ENCODE measurements at regions not wholly inside any gene's neighbourhood (a gene's known extent, or its start where the extent isn't known, plus 50 kb on each side); places are given as distances from the start of the nearest gene placed in this dataset.

GRCh38 chr6:22852101-22852500 lies 282.7 kb downstream of the HDGFL1 start:
- Histone ChIP-seq H3K14ac (replicated peaks; ENCODE audit: low read depth, low read length) (no peak overlapping the region), H2AK9ac (replicated peaks; ENCODE audit: low read depth, low read length, poor library complexity) (no peak overlapping the region), H3K27me3 (ENCODE audit: control insufficient read depth, insufficient read depth, low read length) (no peaks in the 10 kb centered on the region), H3K9me1 (ENCODE audit: insufficient read depth, low read length) (no peaks in the 10 kb centered on the region), H3K4ac (ENCODE audit: low read depth, low read length) (no peak overlapping the region), H2AFZ (replicated peaks; ENCODE audit: low read length, poor library complexity) (no peak overlapping the region), H3K4me3 (ENCODE audit: insufficient read depth, low read depth, low read length) (no peak overlapping the region), H3K27ac (ENCODE audit: insufficient read depth, low read length) (no peak overlapping the region), H4K20me1 (ENCODE audit: insufficient read depth, low read length) (no peaks in the 10 kb centered on the region), H4K8ac (ENCODE audit: low read depth in 2 of 2, low read length in 2 of 2) (no peak overlapping the region), H3K79me1 (ENCODE audit: low read depth in 1 of 2, low read length in 2 of 2) (no peaks in the 10 kb centered on the region), H4K91ac (ENCODE audit: insufficient read depth, low read depth, low read length) (no peak overlapping the region), H3K9ac (ENCODE audit: low read depth, low read length) (no peak overlapping the region), H3K56ac (ENCODE audit: extremely low read depth, insufficient read depth, low read length) (no peak overlapping the region), H3K4me2 (ENCODE audit: low read depth, low read length) (no peak overlapping the region), H3K18ac (ENCODE audit: low read depth, low read length) (no peak overlapping the region), H3K9me3 (ENCODE audit: control insufficient read depth, insufficient read depth, low read length) (no peaks in the 10 kb centered on the region), H4K5ac (ENCODE audit: low read depth, low read length) (no peak overlapping the region), H3K4me1 (ENCODE audit: control insufficient read depth, insufficient read depth, low read length) (no peaks in the 10 kb centered on the region), H2BK5ac (ENCODE audit: low read depth, low read length, poor library complexity, severe bottlenecking) (no peak overlapping the region), H2BK15ac (ENCODE audit: low read depth, low read length) (no peak overlapping the region), H2BK120ac (ENCODE audit: low read depth, low read length) (no peak overlapping the region), H3K36me3 (ENCODE audit: control insufficient read depth, insufficient read depth, low read length) (no peaks in the 10 kb centered on the region), H3K23ac (ENCODE audit: low read depth, low read length) (no peak overlapping the region), H2BK20ac (ENCODE audit: low read depth, low read length) (no peak overlapping the region), H2AK5ac (ENCODE audit: low read depth, low read length) (no peak overlapping the region)
- no CpG with 5 or more reads among the region's 4 CpGs for WGBS, 2 experiments (ENCODE audit: extremely low coverage in 2 of 2, insufficient read length in 1 of 2)
- BruUV-seq (replicated peaks) = no TSS peak
- TF ChIP-seq USF2 (IDR thresholded peaks at IDR 0.05; ENCODE audit: low read depth, low read length) (no peak), RFX5 (IDR thresholded peaks at IDR 0.05; ENCODE audit: low read depth, low read length) (no peak), NFE2L2 (IDR thresholded peaks at IDR 0.05; ENCODE audit: low read depth, low read length) (no peak), FOS (IDR thresholded peaks at IDR 0.05; ENCODE audit: low read depth, low read length) (no peak), SMC3 (IDR thresholded peaks at IDR 0.05; ENCODE audit: low read depth, low read length) (no peak), ELK1 (IDR thresholded peaks at IDR 0.05; ENCODE audit: borderline replicate concordance, low read depth, low read length) (no peak), CEBPB (IDR thresholded peaks at IDR 0.05; ENCODE audit: low read depth, low read length) (no peak), MAZ (IDR thresholded peaks at IDR 0.05; ENCODE audit: borderline replicate concordance, low read depth, low read length) (no peak), RCOR1 (IDR thresholded peaks at IDR 0.05; ENCODE audit: insufficient replicate concordance, low read length) (no peak), RAD21 (IDR thresholded peaks at IDR 0.05; ENCODE audit: low read length) (no peak), MXI1 (IDR thresholded peaks at IDR 0.05; ENCODE audit: borderline replicate concordance, low read depth, low read length) (no peak), POLR2A (IDR thresholded peaks at IDR 0.05; ENCODE audit: low read depth, low read length) (no peak), CHD1 (IDR thresholded peaks at IDR 0.05; ENCODE audit: low read depth, low read length) (no peak), MAFK (IDR thresholded peaks at IDR 0.05; ENCODE audit: low read depth, low read length) (no peak), CTCF (conservative IDR thresholded peaks at IDR 0.05; ENCODE audit: low read depth, low read length) (no peak), BHLHE40 (IDR thresholded peaks at IDR 0.05; ENCODE audit: low read depth, low read length) (no peak)
- ATAC-seq (ENCODE audit: low read depth) = no peak
- ChIA-PET CTCF (no interaction called here), POLR2A (ENCODE audit: unreplicated experiment) (no interaction called here)
- in situ Hi-C loops (cut with MboI; ENCODE audit: low sequenced_read_pairs) = no loop called here
- DNase-seq = no peak
- intact Hi-C loops (cut with micrococcal nuclease) = no loop called here
- dilution Hi-C loops (cut with HindIII; ENCODE audit: low sequenced_read_pairs, unreplicated experiment) = no loop called here
